NT2/D1 (cell line): ENCODE measurements at regions not wholly inside any gene's neighbourhood (a gene's known extent, or its start where the extent isn't known, plus 50 kb on each side); places are given as distances from the start of the nearest gene placed in this dataset.

ENCODE experiments used
- DNase-seq: peaks from one replicate; pipeline ENCODE4 v3.0.0-alpha.2; 2011; ENCODE audit warnings: low read depth, low spot score
- H3K27me3 ChIP-seq: 2 replicates; pipeline ENCODE4 v1.6.0; 2011; ENCODE audit warnings: mild to moderate bottlenecking; ENCODE audit not compliant: insufficient read length, insufficient read depth
- H3K36me3 ChIP-seq: 2 replicates; pipeline ENCODE4 v1.6.1; 2011; ENCODE audit warnings: mild to moderate bottlenecking, low read length, mixed read lengths; ENCODE audit not compliant: insufficient read depth, insufficient read length
- H3K4me1 ChIP-seq: 2 replicates; pipeline ENCODE4 v1.5.1; 2011; ENCODE audit not compliant: insufficient read depth, insufficient read length
- H3K4me3 ChIP-seq: 2 replicates; pipeline ENCODE4 v1.5.1; 2011; ENCODE audit warnings: low read depth; ENCODE audit not compliant: insufficient read length
- H3K9ac ChIP-seq: 2 replicates; pipeline ENCODE4 v1.6.0; 2011; ENCODE audit warnings: low read depth; ENCODE audit not compliant: insufficient read length
- H3K9me3 ChIP-seq: 2 replicates; pipeline ENCODE4 v1.5.1; 2011; ENCODE audit warnings: mild to moderate bottlenecking, low read length; ENCODE audit not compliant: insufficient read depth
- SUZ12 ChIP-seq: IDR thresholded peaks from 2 replicates; pipeline ENCODE4 v1.6.1; 2011; ENCODE audit not compliant: insufficient read length, insufficient read depth; ENCODE audit errors: extremely low read depth
- YY1 ChIP-seq: IDR thresholded peaks from 2 replicates; pipeline ENCODE4 v1.6.1; 2011; ENCODE audit not compliant: insufficient read length, insufficient read depth
- ZNF274 ChIP-seq: IDR thresholded peaks from 2 replicates; pipeline ENCODE4 v1.6.1; 2011; ENCODE audit warnings: mild to moderate bottlenecking, low read depth, low read length

GRCh38 chr5:3377176-3377575 is 218.5 kb upstream of the IRX1 start:
- H3K4me3 ChIP-seq: no peak overlapping the region
- no peaks in the 10 kb centered on the region for H3K36me3 ChIP-seq
- H3K9me3 ChIP-seq: peaks cover 10% of the 10 kb centered on the region
- H3K9ac ChIP-seq: no peak overlapping the region
- DNase-seq: no peak
- no peak for TF ChIP-seq YY1
- TF ChIP-seq SUZ12: no peak
- no peak for TF ChIP-seq ZNF274
- no peaks in the 10 kb centered on the region for H3K27me3 ChIP-seq
- H3K4me1 ChIP-seq: no peaks in the 10 kb centered on the region

GRCh38 chr5:3376611-3377010 is 219.0 kb upstream of the IRX1 start:
- no peak for DNase-seq
- H3K9me3 ChIP-seq: peaks cover 15% of the 10 kb centered on the region

GRCh38 chr5:3375586-3376311 is 219.9 kb upstream of the IRX1 start:
- H3K9me3 ChIP-seq: peaks cover 15% of the 10 kb centered on the region
- DNase-seq: no peak

More at GRCh38 chr5:3376611-3377010, 219.0 kb upstream of the IRX1 start:
- H3K4me3 ChIP-seq: no peak overlapping the region
- H3K36me3 ChIP-seq: no peaks in the 10 kb centered on the region
- H3K4me1 ChIP-seq: no peaks in the 10 kb centered on the region
- no peak overlapping the region for H3K9ac ChIP-seq
- H3K27me3 ChIP-seq: no peaks in the 10 kb centered on the region
- TF ChIP-seq YY1 (no peak), ZNF274 (no peak), SUZ12 (no peak)

GRCh38 chr5:3373391-3373790 is 222.2 kb upstream of the IRX1 start:
- Histone ChIP-seq H3K27me3 (no peaks in the 10 kb centered on the region), H3K36me3 (no peaks in the 10 kb centered on the region), H3K4me1 (no peaks in the 10 kb centered on the region), H3K4me3 (no peak overlapping the region), H3K9me3 (peaks cover 15% of the 10 kb centered on the region), H3K9ac (no peak overlapping the region)
- TF ChIP-seq YY1: no peak
- TF ChIP-seq SUZ12: no peak
- no peak for TF ChIP-seq ZNF274
- DNase-seq: no peak

More at GRCh38 chr5:3375586-3376311, 219.9 kb upstream of the IRX1 start:
- Histone ChIP-seq H3K9ac (no peak overlapping the region), H3K4me1 (no peaks in the 10 kb centered on the region), H3K36me3 (no peaks in the 10 kb centered on the region), H3K27me3 (no peaks in the 10 kb centered on the region), H3K4me3 (no peak overlapping the region)
- no peak for TF ChIP-seq ZNF274
- no peak for TF ChIP-seq YY1
- TF ChIP-seq SUZ12: no peak

GRCh38 chr5:3372289-3372688 is 223.3 kb upstream of the IRX1 start:
- DNase-seq: no peak
- TF ChIP-seq YY1: no peak
- no peak for TF ChIP-seq ZNF274
- no peak for TF ChIP-seq SUZ12
- Histone ChIP-seq H3K27me3 (no peaks in the 10 kb centered on the region), H3K36me3 (no peaks in the 10 kb centered on the region), H3K9me3 (peaks cover 15% of the 10 kb centered on the region), H3K4me3 (no peak overlapping the region), H3K9ac (no peak overlapping the region), H3K4me1 (no peaks in the 10 kb centered on the region)

- Histone ChIP-seq H3K9ac (no peak overlapping the region), H3K4me1 (no peaks in the 10 kb centered on the region), H3K36me3 (no peaks in the 10 kb centered on the region), H3K4me3 (no peak overlapping the region), H3K9me3 (no peaks in the 10 kb centered on the region), H3K27me3 (no peaks in the 10 kb centered on the region)
- no peak for DNase-seq
- no peak for TF ChIP-seq ZNF274
- no peak for TF ChIP-seq YY1
- TF ChIP-seq SUZ12: no peak
Observed at GRCh38 chr5:3365501-3366215, 230.0 kb upstream of the IRX1 start.

- Histone ChIP-seq H3K36me3 (no peaks in the 10 kb centered on the region), H3K4me3 (no peak overlapping the region), H3K27me3 (no peaks in the 10 kb centered on the region), H3K9ac (no peak overlapping the region), H3K9me3 (no peaks in the 10 kb centered on the region), H3K4me1 (no peaks in the 10 kb centered on the region)
- DNase-seq: no peak
- no peak for TF ChIP-seq YY1
- no peak for TF ChIP-seq ZNF274
- TF ChIP-seq SUZ12: no peak
Observed at GRCh38 chr5:3364941-3365340, 230.7 kb upstream of the IRX1 start.
